ENCODE measurements at regions not wholly inside any gene's neighbourhood (a gene's known extent, or its start where the extent isn't known, plus 50 kb on each side); places are given as distances from the start of the nearest gene placed in this dataset.

- Histone ChIP-seq H3K9me2 (replicated peaks; ENCODE audit: insufficient read depth, low read length) (no peaks in the 10 kb centered on the region), H3K9ac (ENCODE audit: low read length) (no peak overlapping the region), H3K4me2 (ENCODE audit: low read depth, low read length) (no peak overlapping the region), H3K27ac (ENCODE audit: low read length) (no peak overlapping the region), H4K20me1 (ENCODE audit: insufficient read depth, low read length) (no peaks in the 10 kb centered on the region), H3K9me3 (replicated peaks; ENCODE audit: insufficient read depth, low read length) (no peaks in the 10 kb centered on the region), H2AFZ (ENCODE audit: low read length) (no peak overlapping the region), H3K36me3 (replicated peaks; ENCODE audit: insufficient read depth, low read length) (no peaks in the 10 kb centered on the region), H3K4me1 (ENCODE audit: low read length) (no peaks in the 10 kb centered on the region), H3F3A (ENCODE audit: insufficient read depth, low read length) (no peaks in the 10 kb centered on the region), H3K4me3 (ENCODE audit: low read length) (no peak overlapping the region), H3K27me3 (replicated peaks; ENCODE audit: insufficient read depth, low read length) (no peaks in the 10 kb centered on the region), H3K79me2 (ENCODE audit: low read length) (no peaks in the 10 kb centered on the region)
- no peak for TF ChIP-seq CTCF (IDR thresholded peaks at IDR 0.05; ENCODE audit: low read length)
- no peak for TF ChIP-seq EZH2phosphoT487 (IDR thresholded peaks at IDR 0.05; ENCODE audit: low read length)
- no peak for TF ChIP-seq EZH2 (optimal IDR thresholded peaks at IDR 0.05; ENCODE audit: low read depth, low read length)
- no peak for DNase-seq
Observed at GRCh38 chr12:85390266-85390665, 110.2 kb downstream of the ALX1 start.

- no peaks in the 10 kb centered on the region for H3K36me3 ChIP-seq (replicated peaks; ENCODE audit: insufficient read depth, low read length)
- TF ChIP-seq EZH2phosphoT487 (IDR thresholded peaks at IDR 0.05; ENCODE audit: low read length) (no peak), EZH2 (optimal IDR thresholded peaks at IDR 0.05; ENCODE audit: low read depth, low read length) (no peak), CTCF (IDR thresholded peaks at IDR 0.05; ENCODE audit: low read length) (no peak)
Observed at GRCh38 chr12:85392508-85392907, 112.5 kb downstream of the ALX1 start.

GRCh38 chr12:85393606-85394005, 113.6 kb downstream of the ALX1 start:
- DNase-seq, result no peak
- no peaks in the 10 kb centered on the region for H4K20me1 ChIP-seq (ENCODE audit: insufficient read depth, low read length)
- no peaks in the 10 kb centered on the region for H3K9me2 ChIP-seq (replicated peaks; ENCODE audit: insufficient read depth, low read length)
- no peaks in the 10 kb centered on the region for H3K4me1 ChIP-seq (ENCODE audit: low read length)
- no peaks in the 10 kb centered on the region for H3K27me3 ChIP-seq (replicated peaks; ENCODE audit: insufficient read depth, low read length)
- H3K9ac ChIP-seq (ENCODE audit: low read length), result no peak overlapping the region
- no peak for TF ChIP-seq CTCF (IDR thresholded peaks at IDR 0.05; ENCODE audit: low read length)
- no peak overlapping the region for H3K4me3 ChIP-seq (ENCODE audit: low read length)
- H3K36me3 ChIP-seq (replicated peaks; ENCODE audit: insufficient read depth, low read length), result no peaks in the 10 kb centered on the region
- no peaks in the 10 kb centered on the region for H3K9me3 ChIP-seq (replicated peaks; ENCODE audit: insufficient read depth, low read length)
- no peak overlapping the region for H3K4me2 ChIP-seq (ENCODE audit: low read depth, low read length)
- no peak overlapping the region for H3K27ac ChIP-seq (ENCODE audit: low read length)
- H3F3A ChIP-seq (ENCODE audit: insufficient read depth, low read length), result no peaks in the 10 kb centered on the region
- H3K79me2 ChIP-seq (ENCODE audit: low read length), result no peaks in the 10 kb centered on the region
- no peak overlapping the region for H2AFZ ChIP-seq (ENCODE audit: low read length)

More at GRCh38 chr12:85392508-85392907, 112.5 kb downstream of the ALX1 start:
- Histone ChIP-seq H3K27me3 (replicated peaks; ENCODE audit: insufficient read depth, low read length) (no peaks in the 10 kb centered on the region), H3K9me2 (replicated peaks; ENCODE audit: insufficient read depth, low read length) (no peaks in the 10 kb centered on the region), H3K4me1 (ENCODE audit: low read length) (no peaks in the 10 kb centered on the region), H3K27ac (ENCODE audit: low read length) (no peak overlapping the region), H3K9me3 (replicated peaks; ENCODE audit: insufficient read depth, low read length) (no peaks in the 10 kb centered on the region), H3K9ac (ENCODE audit: low read length) (no peak overlapping the region), H4K20me1 (ENCODE audit: insufficient read depth, low read length) (no peaks in the 10 kb centered on the region), H3K4me2 (ENCODE audit: low read depth, low read length) (no peak overlapping the region), H3K79me2 (ENCODE audit: low read length) (no peaks in the 10 kb centered on the region), H3K4me3 (ENCODE audit: low read length) (no peak overlapping the region), H2AFZ (ENCODE audit: low read length) (no peak overlapping the region), H3F3A (ENCODE audit: insufficient read depth, low read length) (no peaks in the 10 kb centered on the region)
- no peak for DNase-seq
